Astrocyte (in vitro differentiated cells and primary cell): ENCODE measurements at regions not wholly inside any gene's neighbourhood (a gene's known extent, or its start where the extent isn't known, plus 50 kb on each side); places are given as distances from the start of the nearest gene placed in this dataset.

Experiments
- CTCF ChIP-seq: IDR thresholded peaks from 2 replicates; pipeline ENCODE4 v1.5.1; 2011; ENCODE audit warnings: low read depth, mild to moderate bottlenecking, inconsistent platforms, low read length, moderate library complexity; ENCODE audit not compliant: insufficient read depth
- EZH2 ChIP-seq: IDR thresholded peaks from 2 replicates; pipeline ENCODE4 v1.6.1; 2012; ENCODE audit warnings: mild to moderate bottlenecking, low read length, inconsistent platforms; ENCODE audit not compliant: insufficient read depth

GRCh38 chr10:111516144-111516543, 439.3 kb downstream of the ADRA2A start:
- no peak for TF ChIP-seq CTCF
- TF ChIP-seq EZH2 = no peak
